Muscle of leg (tissue), 3 donors: ENCODE measurements at regions not wholly inside any gene's neighbourhood (a gene's known extent, or its start where the extent isn't known, plus 50 kb on each side); places are given as distances from the start of the nearest gene placed in this dataset.

Experiments used
- DNase-seq: peaks from one replicate; pipeline ENCODE4 v3.0.0; 2013
- H3K27ac ChIP-seq: one replicate; pipeline ENCODE4 v1.5.1; 2013; ENCODE audit warnings: mild to moderate bottlenecking, low read length, control low read depth
- H3K27me3 ChIP-seq: one replicate; pipeline ENCODE4 v1.6.1; 2013; ENCODE audit warnings: low read length; ENCODE audit not compliant: control insufficient read depth, insufficient read depth
- H3K36me3 ChIP-seq: one replicate; pipeline ENCODE4 v1.6.1; 2013; ENCODE audit warnings: low read length; ENCODE audit not compliant: control insufficient read depth, insufficient read depth
- H3K4me1 ChIP-seq: one replicate; pipeline ENCODE4 v1.6.1; 2013; ENCODE audit warnings: low read length; ENCODE audit not compliant: control insufficient read depth, insufficient read depth
- H3K4me3 ChIP-seq: one replicate; pipeline ENCODE4 v1.5.1; 2013; ENCODE audit warnings: low read length, control low read depth
- H3K9me3 ChIP-seq: replicated peaks from 2 replicates; pipeline ENCODE4 v1.6.1; 2013; ENCODE audit warnings: low read depth, low read length; ENCODE audit not compliant: control insufficient read depth
- WGBS: methylation state at CpG from one replicate; pipeline ENCODE4 v1.1.5; 2013; ENCODE audit warnings: missing lambda C conversion rate; ENCODE audit not compliant: insufficient coverage; 5-methylcytosine and 5-hydroxymethylcytosine counted together

DNA sequence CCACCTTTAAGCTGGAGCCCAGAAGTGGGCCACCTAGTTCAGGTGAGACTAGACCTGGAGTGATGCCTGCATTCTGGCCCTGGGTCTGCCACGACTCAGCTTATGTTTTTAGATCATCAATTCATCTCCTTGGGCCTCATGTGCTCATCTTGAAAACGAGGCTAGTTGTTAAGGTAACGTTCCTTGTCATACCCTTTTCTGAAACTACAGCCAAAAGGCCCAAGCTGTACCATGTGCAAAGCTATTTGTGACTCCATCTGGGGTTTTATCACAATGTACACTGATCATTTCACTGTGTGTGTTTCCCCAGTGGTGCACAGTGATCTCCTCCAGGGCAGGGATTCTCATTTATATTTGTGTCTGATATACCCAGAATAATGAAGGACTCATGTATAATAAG, 138.4 kb upstream of the COPS8 start:
- no peak for DNase-seq
- WGBS: 50% methylated on average over 1 of the region's 3 CpGs
- peaks cover 2% of the 10 kb centered on the region for H3K27me3 ChIP-seq
- H3K27ac ChIP-seq: no peak overlapping the region
- peaks cover 13% of the 10 kb centered on the region for H3K4me1 ChIP-seq
- H3K9me3 ChIP-seq: no peaks in the 10 kb centered on the region
- no peak overlapping the region for H3K4me3 ChIP-seq
- H3K36me3 ChIP-seq: no peaks in the 10 kb centered on the region

- H3K27me3 ChIP-seq: peaks cover 2% of the 10 kb centered on the region
Measured at GRCh38 chr2:236947896-236948295, 137.8 kb upstream of the COPS8 start.

GRCh38 chr2:236949089-236949905, 136.4 kb upstream of the COPS8 start:
- H3K36me3 ChIP-seq: no peaks in the 10 kb centered on the region
- H3K27ac ChIP-seq: no peak overlapping the region
- H3K4me3 ChIP-seq: no peak overlapping the region
- peaks cover 13% of the 10 kb centered on the region for H3K4me1 ChIP-seq
- WGBS: 45% methylated on average over 16 of the region's 20 CpGs
- no peaks in the 10 kb centered on the region for H3K27me3 ChIP-seq
- no peak for DNase-seq
- H3K9me3 ChIP-seq: no peaks in the 10 kb centered on the region

More at GRCh38 chr2:236947896-236948295, 137.8 kb upstream of the COPS8 start:
- H3K27ac ChIP-seq: no peak overlapping the region
- no peak overlapping the region for H3K4me3 ChIP-seq
- H3K9me3 ChIP-seq: no peaks in the 10 kb centered on the region
- no peak for DNase-seq
- WGBS: 97% methylated on average over 8 of the region's 9 CpGs
- no peaks in the 10 kb centered on the region for H3K36me3 ChIP-seq
- peaks cover 13% of the 10 kb centered on the region for H3K4me1 ChIP-seq

DNA sequence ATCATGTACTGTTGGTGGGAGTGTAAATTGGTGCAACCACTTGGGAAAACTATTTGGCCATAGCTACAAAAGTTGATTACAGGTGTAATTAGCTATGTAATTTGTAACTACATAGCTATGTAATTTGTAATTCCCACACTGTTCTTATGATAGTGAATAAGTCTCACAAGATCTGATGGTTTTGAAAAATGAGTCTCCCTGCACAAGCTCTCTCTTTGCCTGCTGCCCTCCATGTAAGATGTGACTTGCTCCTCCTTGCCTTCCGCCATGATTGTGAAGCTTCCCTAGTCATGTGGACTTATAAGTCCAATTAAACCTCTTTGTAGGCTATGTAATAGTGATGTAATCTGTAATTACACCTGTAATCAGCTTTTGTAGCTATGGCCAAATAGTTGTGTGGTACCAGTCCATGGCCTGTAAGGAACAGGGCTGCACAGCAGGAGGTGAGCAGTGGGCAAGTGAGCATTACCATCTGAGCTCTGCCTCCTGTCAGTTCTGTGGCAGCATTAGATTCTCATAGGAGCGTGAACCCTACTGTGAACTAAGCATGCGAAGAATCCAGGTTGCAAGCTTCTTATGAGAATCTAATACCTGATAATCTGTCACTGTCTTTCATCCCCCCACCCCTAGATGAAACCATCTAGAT, 133.7 kb upstream of the COPS8 start:
- no CpG with 5 or more reads among the region's 3 CpGs for whole genome bisulfite sequencing
- Histone ChIP-seq H3K27ac (no peak overlapping the region), H3K36me3 (no peaks in the 10 kb centered on the region), H3K9me3 (no peaks in the 10 kb centered on the region), H3K4me3 (no peak overlapping the region), H3K27me3 (peaks cover 2% of the 10 kb centered on the region), H3K4me1 (peaks cover 10% of the 10 kb centered on the region)
- no peak for DNase-seq

GRCh38 chr2:236954641-236955040, 131.0 kb upstream of the COPS8 start:
- Histone ChIP-seq H3K36me3 (no peaks in the 10 kb centered on the region), H3K4me3 (no peak overlapping the region), H3K9me3 (no peaks in the 10 kb centered on the region), H3K27ac (no peak overlapping the region), H3K4me1 (peaks cover 9% of the 10 kb centered on the region), H3K27me3 (peaks cover 2% of the 10 kb centered on the region)
- no CpG with 5 or more reads among the region's 3 CpGs for WGBS
- no peak for DNase-seq

DNA sequence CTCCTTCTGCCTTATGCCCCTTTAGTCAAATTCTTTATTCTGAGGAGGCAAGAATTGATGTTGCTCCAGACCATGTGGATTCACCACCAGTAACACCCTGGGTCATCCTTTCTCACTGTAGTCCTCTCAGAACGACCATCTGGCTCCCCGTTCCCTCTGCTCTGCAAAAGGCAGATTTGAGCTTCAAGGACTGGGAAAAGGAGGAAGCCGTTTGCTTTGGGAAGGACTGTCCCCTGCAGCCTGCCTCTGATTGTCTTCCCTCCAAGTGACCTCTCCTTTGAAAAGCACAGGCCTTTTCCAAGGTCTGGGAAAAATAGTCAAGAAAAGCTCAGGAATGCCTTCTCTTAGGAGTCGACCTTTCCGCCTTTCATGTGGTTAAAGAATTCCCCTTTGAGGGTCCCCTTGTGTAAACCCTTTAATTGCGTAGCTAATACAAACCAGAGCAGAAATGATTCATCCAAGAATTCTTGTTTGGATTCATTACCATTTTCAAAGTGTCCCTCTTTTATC, 130.1 kb upstream of the COPS8 start:
- DNase-seq: no peak
- peaks cover 2% of the 10 kb centered on the region for H3K27me3 ChIP-seq
- H3K27ac ChIP-seq: no peak overlapping the region
- no peaks in the 10 kb centered on the region for H3K36me3 ChIP-seq
- H3K4me1 ChIP-seq: peaks cover 9% of the 10 kb centered on the region
- H3K9me3 ChIP-seq: no peaks in the 10 kb centered on the region
- 49% methylated on average over 4 of the region's 6 CpGs for WGBS
- no peak overlapping the region for H3K4me3 ChIP-seq

- H3K4me3 ChIP-seq: no peak overlapping the region
- no peaks in the 10 kb centered on the region for H3K36me3 ChIP-seq
- H3K4me1 ChIP-seq: peaks cover 9% of the 10 kb centered on the region
- no peak for DNase-seq
- peaks cover 2% of the 10 kb centered on the region for H3K27me3 ChIP-seq
- 42% methylated on average over 2 of the region's 7 CpGs for WGBS
- no peaks in the 10 kb centered on the region for H3K9me3 ChIP-seq
- no peak overlapping the region for H3K27ac ChIP-seq
Measured at GRCh38 chr2:236956031-236956618, 129.6 kb upstream of the COPS8 start.

- Histone ChIP-seq H3K27ac (no peak overlapping the region), H3K4me1 (peaks cover 9% of the 10 kb centered on the region), H3K36me3 (no peaks in the 10 kb centered on the region), H3K4me3 (no peak overlapping the region), H3K9me3 (no peaks in the 10 kb centered on the region), H3K27me3 (peaks cover 2% of the 10 kb centered on the region)
- WGBS: no CpG with 5 or more reads among the region's 2 CpGs
- DNase-seq: no peak
Measured at GRCh38 chr2:236956641-236957040, 129.0 kb upstream of the COPS8 start.

GRCh38 chr2:236959036-236959435, 126.7 kb upstream of the COPS8 start:
- peaks cover 2% of the 10 kb centered on the region for H3K27me3 ChIP-seq
- H3K4me1 ChIP-seq: peaks cover 9% of the 10 kb centered on the region
- no peak overlapping the region for H3K27ac ChIP-seq
- 100% methylated on average over 3 of the region's 5 CpGs for WGBS
- DNase-seq: no peak
- H3K9me3 ChIP-seq: no peaks in the 10 kb centered on the region
- H3K36me3 ChIP-seq: no peaks in the 10 kb centered on the region
- H3K4me3 ChIP-seq: no peak overlapping the region

DNA sequence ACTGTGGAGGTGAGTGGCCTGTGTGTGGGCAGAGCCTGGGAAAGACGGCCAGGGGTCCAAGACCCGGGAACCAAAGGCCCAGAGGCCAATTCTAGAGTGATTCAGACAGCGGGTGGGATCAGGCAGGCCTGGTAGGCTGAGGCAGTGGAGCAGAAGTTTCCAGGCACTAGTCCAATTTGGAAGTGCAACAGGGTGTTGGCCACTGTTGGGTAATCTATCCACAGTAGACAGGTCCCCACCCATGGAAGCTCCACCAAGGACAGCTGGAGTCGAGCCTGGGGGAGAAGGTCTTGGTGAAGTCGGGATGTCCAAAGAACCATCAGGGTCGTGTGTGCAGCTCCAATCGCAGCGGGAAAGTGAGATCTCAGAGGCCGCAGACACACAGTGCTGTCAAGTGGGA, 125.8 kb upstream of the COPS8 start:
- DNase-seq: no peak
- H3K27ac ChIP-seq: no peak overlapping the region

More for the DNA sequence above, 125.8 kb upstream of the COPS8 start:
- 83% methylated on average over 9 of the region's 9 CpGs for WGBS
- H3K36me3 ChIP-seq: no peaks in the 10 kb centered on the region
- peaks cover 2% of the 10 kb centered on the region for H3K27me3 ChIP-seq
- H3K9me3 ChIP-seq: no peaks in the 10 kb centered on the region
- H3K4me1 ChIP-seq: peaks cover 9% of the 10 kb centered on the region
- H3K4me3 ChIP-seq: no peak overlapping the region
